CD4-positive, CD25-positive, alpha-beta regulatory T cell (primary cell): ENCODE measurements at regions not wholly inside any gene's neighbourhood (a gene's known extent, or its start where the extent isn't known, plus 50 kb on each side); places are given as distances from the start of the nearest gene placed in this dataset.

Source experiments
- ATAC-seq, 2 donors: fragments of 150-1000 bp; cut with Tn5 transposase; one replicate each; pipeline ENCODE4 v1.10.0; 2021; ENCODE audit warnings: low read depth in 2 of 2, moderate number of reproducible peaks in 2 of 2, moderate library complexity in 1 of 2
- DNase-seq, 3 donors: peaks; one replicate each; pipeline versions ENCODE4 v3.0.0 to v3.0.0-alpha.2; 2012 to 2022; ENCODE audit warnings: mixed read lengths in 1 of 3
- H3K27ac ChIP-seq: one replicate; pipeline ENCODE4 v1.7.0; 2013; ENCODE audit warnings: mild to moderate bottlenecking, low read length; ENCODE audit not compliant: insufficient read depth, poor library complexity, severe bottlenecking
- H3K27me3 ChIP-seq: one replicate; pipeline ENCODE4 v1.7.0; 2013; ENCODE audit warnings: low read length; ENCODE audit not compliant: control insufficient read depth, insufficient read depth
- H3K36me3 ChIP-seq: one replicate; pipeline ENCODE4 v1.7.0; 2013; ENCODE audit warnings: mild to moderate bottlenecking, low read length, moderate library complexity; ENCODE audit not compliant: control insufficient read depth, insufficient read depth
- H3K4me1 ChIP-seq: 2 replicates; pipeline ENCODE4 v1.7.0; 2013; ENCODE audit warnings: mild to moderate bottlenecking, low read length; ENCODE audit not compliant: insufficient read depth, control insufficient read depth, poor library complexity, severe bottlenecking
- H3K4me3 ChIP-seq: one replicate; pipeline ENCODE4 v1.7.0; 2013; ENCODE audit warnings: low read depth, mild to moderate bottlenecking, low read length, moderate library complexity
- H3K9me3 ChIP-seq, 2 experiments: 1 replicate in 1 of 2; 2 replicates in 1 of 2; pipeline ENCODE4 v1.7.0; 2013; ENCODE audit warnings: low read length in 2 of 2, mild to moderate bottlenecking in 1 of 2, moderate library complexity in 1 of 2; ENCODE audit not compliant: control insufficient read depth in 2 of 2
- H3K27ac Mint-ChIP-seq, 3 donors: one replicate each; pipeline ENCODE4 v1.8.0; 2020 to 2022; ENCODE audit warnings: mild to moderate bottlenecking in 3 of 3, mixed read lengths in 3 of 3, moderate library complexity in 2 of 3
- H3K27me3 Mint-ChIP-seq: one replicate; pipeline ENCODE4 v1.8.0; 2022; ENCODE audit warnings: mild to moderate bottlenecking, mixed read lengths
- H3K36me3 Mint-ChIP-seq: one replicate; pipeline ENCODE4 v1.8.0; 2020; ENCODE audit warnings: mixed read lengths
- H3K4me1 Mint-ChIP-seq, 4 donors: one replicate each; pipeline ENCODE4 v1.8.0; 2020 to 2022; ENCODE audit warnings: mixed read lengths in 4 of 4, mild to moderate bottlenecking in 1 of 4
- H3K4me3 Mint-ChIP-seq, 4 donors: one replicate each; pipeline ENCODE4 v1.8.0; 2020 to 2022; ENCODE audit warnings: mild to moderate bottlenecking in 4 of 4, mixed read lengths in 4 of 4, moderate library complexity in 3 of 4
- H3K9me3 Mint-ChIP-seq, 7 donors: one replicate each; pipeline ENCODE4 v1.8.0; 2020 to 2022; ENCODE audit warnings: mixed read lengths in 7 of 7, mild to moderate bottlenecking in 3 of 7, moderate library complexity in 2 of 7

GRCh38 chr7:136205956-136206355 is 228.8 kb upstream of the MTPN start:
- DNase-seq, result no peak
- no peak overlapping the region for H3K27ac Mint-ChIP-seq
- no peak overlapping the region for H3K4me3 ChIP-seq
- no peak overlapping the region for H3K4me3 Mint-ChIP-seq
- no peak for ATAC-seq
- H3K9me3 ChIP-seq, result no peaks in the 10 kb centered on the region
- H3K36me3 ChIP-seq, result no peaks in the 10 kb centered on the region
- H3K4me1 Mint-ChIP-seq, result no peaks in the 10 kb centered on the region
- no peaks in the 10 kb centered on the region for H3K27me3 Mint-ChIP-seq
- no peaks in the 10 kb centered on the region for H3K27me3 ChIP-seq
- H3K27ac ChIP-seq, result no peak overlapping the region
- peaks cover 4% of the 10 kb centered on the region for H3K36me3 Mint-ChIP-seq
- H3K9me3 Mint-ChIP-seq, result peaks cover 0 to 5% (median 0%) of the 10 kb centered on the region in 7 donors
- H3K4me1 ChIP-seq, result no peaks in the 10 kb centered on the region

- peaks cover 8 to 36% (median 16%) of the 10 kb centered on the region in 7 donors for H3K9me3 Mint-ChIP-seq
- H3K27me3 ChIP-seq, result no peaks in the 10 kb centered on the region
- no peaks in the 10 kb centered on the region for H3K27me3 Mint-ChIP-seq
- peaks cover 0 to 5% (median under 1%) of the 10 kb centered on the region in 4 donors for H3K4me1 Mint-ChIP-seq
- no peak overlapping the region for H3K4me3 ChIP-seq
- ATAC-seq (no peak), DNase-seq (no peak)
- H3K27ac Mint-ChIP-seq, result no peak overlapping the region
- peaks cover 3% of the 10 kb centered on the region for H3K36me3 Mint-ChIP-seq
- H3K9me3 ChIP-seq, result peaks cover 10 to 16% of the 10 kb centered on the region in 2 experiments
- no peak overlapping the region for H3K27ac ChIP-seq
- no peaks in the 10 kb centered on the region for H3K4me1 ChIP-seq
- no peak overlapping the region for H3K4me3 Mint-ChIP-seq
- H3K36me3 ChIP-seq, result no peaks in the 10 kb centered on the region
Observed at GRCh38 chr7:136198168-136198567, 221.0 kb upstream of the MTPN start.

GRCh38 chr7:136194878-136195277 is 217.7 kb upstream of the MTPN start:
- Histone ChIP-seq H3K9me3 (peaks cover 10 to 16% of the 10 kb centered on the region in 2 experiments), H3K4me3 (no peak overlapping the region), H3K27ac (no peak overlapping the region), H3K4me1 (no peaks in the 10 kb centered on the region), H3K27me3 (no peaks in the 10 kb centered on the region), H3K36me3 (no peaks in the 10 kb centered on the region)
- peaks cover 0 to 5% (median under 1%) of the 10 kb centered on the region in 4 donors for H3K4me1 Mint-ChIP-seq
- ATAC-seq (no peak), DNase-seq (no peak)
- no peak overlapping the region for H3K4me3 Mint-ChIP-seq
- peaks cover 9 to 36% (median 17%) of the 10 kb centered on the region in 7 donors for H3K9me3 Mint-ChIP-seq
- H3K27ac Mint-ChIP-seq, result no peak overlapping the region
- no peaks in the 10 kb centered on the region for H3K27me3 Mint-ChIP-seq
- H3K36me3 Mint-ChIP-seq, result peaks cover 3% of the 10 kb centered on the region

- Mint-ChIP-seq H3K4me1 (peaks cover 0 to 5% (median under 1%) of the 10 kb centered on the region in 4 donors), H3K9me3 (peaks cover 9 to 35% (median 17%) of the 10 kb centered on the region in 7 donors), H3K27ac (no peak overlapping the region), H3K27me3 (no peaks in the 10 kb centered on the region), H3K4me3 (no peak overlapping the region), H3K36me3 (peaks cover 3% of the 10 kb centered on the region)
- Histone ChIP-seq H3K27ac (no peak overlapping the region), H3K4me1 (no peaks in the 10 kb centered on the region), H3K9me3 (peaks cover 10 to 15% of the 10 kb centered on the region in 2 experiments), H3K27me3 (no peaks in the 10 kb centered on the region), H3K36me3 (no peaks in the 10 kb centered on the region), H3K4me3 (no peak overlapping the region)
- DNase-seq, result no peak
- ATAC-seq, result no peak
Observed at GRCh38 chr7:136193940-136194339, 216.8 kb upstream of the MTPN start.

GRCh38 chr7:136189506-136189998 is 212.4 kb upstream of the MTPN start:
- Histone ChIP-seq H3K4me3 (no peak overlapping the region), H3K27ac (no peak overlapping the region), H3K9me3 (no peaks in the 10 kb centered on the region), H3K27me3 (no peaks in the 10 kb centered on the region), H3K36me3 (no peaks in the 10 kb centered on the region), H3K4me1 (no peaks in the 10 kb centered on the region)
- peaks cover 3% of the 10 kb centered on the region for H3K36me3 Mint-ChIP-seq
- ATAC-seq (no peak), DNase-seq (no peak)
- peaks cover 0 to 22% (median 4%) of the 10 kb centered on the region in 7 donors for H3K9me3 Mint-ChIP-seq
- peaks cover 0 to 5% (median 0%) of the 10 kb centered on the region in 4 donors for H3K4me1 Mint-ChIP-seq
- H3K27ac Mint-ChIP-seq, result peak overlapping the region in 1 of 3 donors; percentile 15
- H3K4me3 Mint-ChIP-seq, result no peak overlapping the region
- no peaks in the 10 kb centered on the region for H3K27me3 Mint-ChIP-seq

- Histone ChIP-seq H3K36me3 (no peaks in the 10 kb centered on the region), H3K4me3 (no peak overlapping the region), H3K4me1 (no peaks in the 10 kb centered on the region), H3K27me3 (no peaks in the 10 kb centered on the region), H3K9me3 (no peaks in the 10 kb centered on the region), H3K27ac (no peak overlapping the region)
- Mint-ChIP-seq H3K27me3 (no peaks in the 10 kb centered on the region), H3K4me3 (no peak overlapping the region), H3K9me3 (peaks cover 0 to 10% (median 0%) of the 10 kb centered on the region in 7 donors), H3K36me3 (peaks cover 3% of the 10 kb centered on the region), H3K27ac (no peak overlapping the region), H3K4me1 (no peaks in the 10 kb centered on the region)
- ATAC-seq (no peak), DNase-seq (no peak)
Observed at GRCh38 chr7:136186281-136186680, 209.1 kb upstream of the MTPN start.

GRCh38 chr7:136184719-136185118 is 207.6 kb upstream of the MTPN start:
- Histone ChIP-seq H3K9me3 (no peaks in the 10 kb centered on the region), H3K4me3 (no peak overlapping the region), H3K4me1 (no peaks in the 10 kb centered on the region), H3K36me3 (no peaks in the 10 kb centered on the region), H3K27me3 (no peaks in the 10 kb centered on the region), H3K27ac (no peak overlapping the region)
- Mint-ChIP-seq H3K36me3 (peaks cover 3% of the 10 kb centered on the region), H3K4me1 (peaks cover 0 to 4% (median 0%) of the 10 kb centered on the region in 4 donors), H3K4me3 (no peak overlapping the region), H3K27me3 (no peaks in the 10 kb centered on the region), H3K27ac (no peak overlapping the region), H3K9me3 (peaks cover 0 to 10% (median 1%) of the 10 kb centered on the region in 7 donors)
- ATAC-seq (no peak), DNase-seq (no peak)

- H3K4me1 Mint-ChIP-seq, result peaks cover 0 to 4% (median 0%) of the 10 kb centered on the region in 4 donors
- DNase-seq, result no peak
- H3K4me3 ChIP-seq, result no peak overlapping the region
- no peaks in the 10 kb centered on the region for H3K4me1 ChIP-seq
- ATAC-seq, result no peak
- no peaks in the 10 kb centered on the region for H3K36me3 ChIP-seq
- no peaks in the 10 kb centered on the region for H3K27me3 Mint-ChIP-seq
- H3K9me3 ChIP-seq, result no peaks in the 10 kb centered on the region
- H3K9me3 Mint-ChIP-seq, result peaks cover 0 to 10% (median 1%) of the 10 kb centered on the region in 7 donors
- H3K27ac ChIP-seq, result no peak overlapping the region
- H3K27me3 ChIP-seq, result no peaks in the 10 kb centered on the region
- no peak overlapping the region for H3K27ac Mint-ChIP-seq
- H3K4me3 Mint-ChIP-seq, result no peak overlapping the region
- peaks cover 3% of the 10 kb centered on the region for H3K36me3 Mint-ChIP-seq
Observed at GRCh38 chr7:136183981-136184380, 206.8 kb upstream of the MTPN start.
